SK-N-SH (cell line): ENCODE measurements at regions not wholly inside any gene's neighbourhood (a gene's known extent, or its start where the extent isn't known, plus 50 kb on each side); places are given as distances from the start of the nearest gene placed in this dataset.

ENCODE experiments used
- CTCF ChIP-seq: fragments of 200-600 bp; sonication (generic); IDR thresholded peaks from 2 replicates; pipeline ENCODE4 v1.6.1; 2017; ENCODE audit warnings: antibody characterized with exemption, mild to moderate bottlenecking, moderate library complexity
- EP300 ChIP-seq, 2 experiments: IDR thresholded peaks; 2 replicates each; pipeline versions ENCODE4 v1.4.0 to v1.6.1; 2012; ENCODE audit warnings: borderline replicate concordance in 1 of 2, low read depth in 1 of 2, low read length in 1 of 2
- EZH2phosphoT487 ChIP-seq: fragments of 200-600 bp; sonication (generic); IDR thresholded peaks from 2 replicates; pipeline ENCODE4 v1.6.1; 2017; ENCODE audit warnings: low read depth, mixed run types, mild to moderate bottlenecking, antibody characterized with exemption, moderate library complexity, borderline replicate concordance
- GABPA ChIP-seq: IDR thresholded peaks from 2 replicates; pipeline ENCODE4 v1.4.0; 2012; ENCODE audit warnings: low read depth, mild to moderate bottlenecking
- JUND ChIP-seq: IDR thresholded peaks from 2 replicates; pipeline ENCODE4 v1.4.0; 2012
- MAX ChIP-seq: IDR thresholded peaks from 2 replicates; pipeline ENCODE4 v1.4.0; 2012; ENCODE audit warnings: low read depth
- POLR2AphosphoS5 ChIP-seq: IDR thresholded peaks from 2 replicates; pipeline ENCODE4 v1.6.1; 2012; ENCODE audit warnings: low read depth, low read length
- RXRA ChIP-seq: IDR thresholded peaks from 2 replicates; pipeline ENCODE4 v1.4.0; 2012; ENCODE audit warnings: low read depth, mild to moderate bottlenecking, borderline replicate concordance
- USF2 ChIP-seq: fragments of 150-350 bp; IDR thresholded peaks from 2 replicates; pipeline ENCODE4 v1.6.1; 2017; ENCODE audit warnings: antibody characterized with exemption, low read length, low read depth, borderline replicate concordance
- TF ChIP-seq, protein P1 (sequence below): IDR thresholded peaks from 2 replicates; pipeline ENCODE4; 2012

GRCh38 chr2:59787095-59787494 lies 766.4 kb downstream of the BCL11A start:
- TF ChIP-seq CTCF = no peak
- no peak for TF ChIP-seq POLR2AphosphoS5
- TF ChIP-seq, protein P1, sequence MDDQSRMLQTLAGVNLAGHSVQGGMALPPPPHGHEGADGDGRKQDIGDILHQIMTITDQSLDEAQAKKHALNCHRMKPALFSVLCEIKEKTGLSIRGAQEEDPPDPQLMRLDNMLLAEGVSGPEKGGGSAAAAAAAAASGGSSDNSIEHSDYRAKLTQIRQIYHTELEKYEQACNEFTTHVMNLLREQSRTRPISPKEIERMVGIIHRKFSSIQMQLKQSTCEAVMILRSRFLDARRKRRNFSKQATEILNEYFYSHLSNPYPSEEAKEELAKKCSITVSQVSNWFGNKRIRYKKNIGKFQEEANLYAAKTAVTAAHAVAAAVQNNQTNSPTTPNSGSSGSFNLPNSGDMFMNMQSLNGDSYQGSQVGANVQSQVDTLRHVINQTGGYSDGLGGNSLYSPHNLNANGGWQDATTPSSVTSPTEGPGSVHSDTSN = no peak
- TF ChIP-seq MAX = no peak
- TF ChIP-seq USF2 = no peak
- TF ChIP-seq EP300 (IDR thresholded peaks at IDR 0.05; ENCODE audit: borderline replicate concordance in 1 of 2, low read depth in 1 of 2, low read length in 1 of 2) = no peak
- no peak for TF ChIP-seq GABPA
- no peak for TF ChIP-seq RXRA
- TF ChIP-seq EZH2phosphoT487 = no peak
- TF ChIP-seq JUND = no peak
